GM19463 (cell line): ENCODE measurements at regions not wholly inside any gene's neighbourhood (a gene's known extent, or its start where the extent isn't known, plus 50 kb on each side); places are given as distances from the start of the nearest gene placed in this dataset.

Source experiments
- ATAC-seq: cut with Tn5 transposase; IDR thresholded peaks from one replicate; pipeline ENCODE4 v1.9.1; 2021; ENCODE audit warnings: mild to moderate bottlenecking, moderate library complexity; ENCODE audit not compliant: unreplicated experiment

DNA sequence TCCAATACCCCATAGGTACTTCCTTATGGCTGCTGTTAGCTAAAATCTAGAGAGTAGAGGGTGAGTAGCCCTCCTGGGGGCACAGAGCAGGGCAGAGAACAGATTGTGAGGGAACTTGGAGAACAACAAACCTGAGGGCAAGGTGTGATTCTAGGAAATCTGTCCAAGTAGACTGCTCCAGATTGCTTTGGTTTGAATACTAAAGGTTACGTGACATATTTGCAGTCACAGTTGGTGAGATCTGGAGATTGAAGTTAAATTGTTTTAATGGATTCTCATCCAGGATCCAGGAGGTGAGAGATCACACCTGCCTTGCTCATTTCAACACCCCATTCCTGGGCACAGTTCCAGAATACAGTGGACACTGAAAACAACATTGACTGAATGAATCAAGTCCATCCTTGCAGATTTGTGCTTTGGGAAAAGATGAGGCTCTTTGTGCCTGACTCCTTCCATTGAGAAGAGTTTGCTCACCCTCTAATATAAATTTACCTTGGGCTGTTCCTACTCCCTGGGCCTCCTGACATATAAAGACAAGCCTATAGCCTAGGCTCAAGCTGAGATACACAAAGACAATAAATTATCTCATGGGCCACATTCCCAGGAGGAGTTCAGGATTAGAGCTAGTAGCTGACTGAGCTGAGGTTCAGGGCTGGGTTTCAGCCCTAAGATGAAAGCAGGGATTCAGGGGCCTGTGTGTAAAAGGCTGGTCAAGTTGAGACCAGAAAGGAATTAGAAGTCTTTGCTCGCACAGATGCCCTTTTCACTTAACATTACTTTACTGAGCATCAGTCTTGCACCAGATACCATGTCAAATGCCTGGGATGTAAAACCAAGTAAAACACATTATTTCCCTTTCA is 400.9 kb upstream of the MCTP2 start:
- no peak for ATAC-seq

DNA sequence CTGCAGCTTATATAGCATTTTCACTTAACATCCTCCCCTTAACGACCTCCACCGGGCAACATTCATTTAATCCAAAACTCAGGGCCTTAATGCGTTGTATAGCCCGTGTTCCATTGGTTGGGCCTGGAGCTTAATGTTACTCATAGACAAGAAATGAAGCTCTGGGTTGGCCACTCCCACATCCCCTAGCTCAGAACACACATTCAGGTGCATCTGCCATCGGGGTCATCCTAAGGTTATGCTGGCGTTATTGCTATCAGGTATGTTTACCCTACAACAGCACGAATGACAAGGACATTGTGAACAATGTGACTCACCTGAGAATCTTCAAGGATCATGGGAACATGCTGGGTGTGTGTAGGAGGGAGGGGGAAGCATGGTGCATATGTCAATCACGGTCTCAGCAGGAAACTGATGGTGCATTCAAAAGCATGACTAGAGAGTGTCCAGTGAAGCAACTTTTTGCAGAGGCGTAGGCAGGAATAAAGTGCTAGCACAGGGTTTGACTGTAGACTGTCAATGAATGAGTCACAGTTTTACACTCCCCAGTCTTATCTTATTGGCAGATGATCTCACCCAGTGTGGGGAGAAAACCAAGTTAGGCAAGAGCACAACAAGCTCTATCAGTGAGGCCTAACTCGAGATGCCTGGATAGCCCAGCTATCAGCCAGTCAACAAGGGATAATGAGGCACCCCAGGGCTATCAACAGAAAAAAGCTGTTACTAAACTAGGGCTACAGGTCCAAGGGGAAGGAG is 402.1 kb upstream of the MCTP2 start:
- ATAC-seq = no peak

DNA sequence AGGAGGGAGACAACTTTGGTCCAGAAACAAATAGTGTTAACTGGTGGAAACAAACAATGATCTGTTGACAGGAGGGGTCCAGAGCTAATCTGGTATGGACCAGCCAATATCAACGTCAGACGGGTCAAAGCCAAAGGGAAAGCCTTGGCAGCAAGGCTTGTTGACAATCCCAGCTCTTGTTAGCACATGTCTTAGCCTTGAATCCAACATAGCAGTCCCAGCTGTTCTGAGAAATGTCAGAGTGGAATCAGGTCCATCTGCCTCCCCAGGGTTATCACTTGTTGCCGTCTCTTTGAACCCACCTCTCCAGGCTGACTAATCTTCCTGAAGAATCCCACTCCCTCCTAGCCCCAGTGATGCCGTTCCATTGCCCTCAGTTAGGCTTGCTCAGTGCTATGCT is 404.6 kb upstream of the MCTP2 start:
- ATAC-seq = no peak

DNA sequence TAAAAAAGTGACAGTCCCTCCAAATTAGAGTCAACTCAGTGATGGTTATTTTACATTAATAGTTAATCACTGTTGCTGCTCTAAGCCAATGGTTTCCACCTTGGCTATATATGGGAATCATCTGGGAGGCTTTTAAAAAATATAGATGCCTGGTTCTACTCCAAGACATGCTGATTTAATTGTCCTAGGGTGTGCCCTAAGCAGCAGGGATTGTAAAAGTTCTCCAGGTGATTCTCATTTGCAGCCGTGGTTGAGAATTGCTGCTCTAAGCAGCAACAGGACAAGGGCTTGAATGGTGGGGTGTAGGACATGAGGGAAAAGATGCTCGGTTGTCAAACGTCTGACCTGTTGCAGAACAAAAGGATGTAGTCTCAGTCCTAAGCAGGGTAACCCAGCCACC is 405.1 kb upstream of the MCTP2 start:
- no peak for ATAC-seq

DNA sequence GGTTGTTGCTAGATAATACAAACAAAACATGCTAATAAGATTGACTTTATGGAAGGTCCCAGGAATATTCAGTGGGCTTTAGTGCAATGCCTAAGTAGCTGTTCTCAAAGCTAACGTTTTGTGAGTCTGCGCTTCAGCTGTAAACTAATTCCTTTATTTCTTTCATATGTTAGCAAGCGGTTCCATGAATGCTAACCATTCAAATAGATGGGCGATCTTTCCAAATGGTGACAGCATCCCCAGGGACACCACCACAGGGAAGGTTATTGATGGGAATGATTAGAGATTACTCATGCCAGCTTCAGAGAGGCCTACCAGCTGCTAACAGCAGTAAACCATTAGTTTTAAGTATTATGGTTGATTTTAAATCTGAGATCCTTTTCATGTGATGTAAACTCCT is 405.7 kb upstream of the MCTP2 start:
- ATAC-seq = no peak

DNA sequence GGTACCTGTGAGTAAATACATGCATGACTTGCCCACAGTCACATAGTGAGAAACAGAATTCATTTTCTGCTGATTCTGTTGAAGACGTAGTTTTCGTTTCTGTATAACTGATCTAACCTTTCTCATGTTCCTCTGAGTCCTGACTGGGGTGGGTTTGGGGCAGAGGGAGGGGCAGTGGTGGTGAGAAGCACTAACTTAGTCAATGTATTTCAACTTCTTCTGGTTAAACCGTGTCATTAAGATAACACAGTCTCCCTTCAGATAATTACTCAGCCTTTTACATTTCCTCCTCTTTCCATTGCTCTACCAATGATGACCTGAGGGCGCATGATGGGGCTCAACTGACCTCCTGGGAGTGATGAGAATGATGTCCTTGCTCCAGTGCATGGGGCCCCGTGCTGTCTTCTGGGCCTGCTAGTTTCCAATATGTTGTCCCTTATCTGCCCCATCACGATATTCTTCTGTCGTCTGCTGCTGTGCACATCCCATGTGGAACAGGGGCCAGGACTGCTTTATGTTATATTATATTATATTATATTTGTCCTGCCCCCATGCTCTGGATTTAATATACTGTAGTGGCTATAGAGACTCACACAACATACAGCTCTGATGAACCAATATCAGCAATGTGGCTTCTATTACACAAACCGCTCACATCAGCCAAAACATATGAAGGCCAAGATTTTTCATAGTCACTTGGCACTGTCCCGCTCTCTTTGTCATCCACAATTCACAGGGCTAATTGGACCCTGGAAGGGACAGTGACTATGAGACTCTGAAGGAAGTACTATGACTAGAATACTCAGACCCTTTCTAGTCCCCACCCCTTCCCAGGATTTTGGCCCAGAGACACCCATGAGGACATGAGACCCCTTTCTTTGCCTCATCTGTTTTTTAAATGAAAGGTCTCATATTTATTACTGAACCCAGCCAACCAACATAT is 407.1 kb upstream of the MCTP2 start:
- ATAC-seq = no peak

DNA sequence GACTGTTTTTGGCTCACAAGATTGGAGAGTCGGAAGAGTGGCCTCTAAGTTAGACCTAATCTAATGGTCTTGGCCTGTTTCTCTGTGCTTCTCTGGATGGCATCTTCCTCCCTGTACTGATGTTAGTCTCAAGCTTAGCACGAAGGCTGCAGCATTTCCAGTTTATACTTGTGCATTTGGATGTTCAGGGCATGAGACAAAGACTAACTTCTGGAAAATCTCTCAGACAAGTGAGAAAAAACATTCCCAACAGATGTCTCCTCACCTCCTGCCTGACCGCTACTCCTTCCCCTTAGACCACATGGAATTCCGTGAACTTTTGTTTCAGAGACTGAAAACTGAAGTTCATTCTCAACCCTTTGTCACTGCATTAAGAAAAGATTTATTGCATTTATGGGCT is 410.8 kb upstream of the MCTP2 start:
- no peak for ATAC-seq

DNA sequence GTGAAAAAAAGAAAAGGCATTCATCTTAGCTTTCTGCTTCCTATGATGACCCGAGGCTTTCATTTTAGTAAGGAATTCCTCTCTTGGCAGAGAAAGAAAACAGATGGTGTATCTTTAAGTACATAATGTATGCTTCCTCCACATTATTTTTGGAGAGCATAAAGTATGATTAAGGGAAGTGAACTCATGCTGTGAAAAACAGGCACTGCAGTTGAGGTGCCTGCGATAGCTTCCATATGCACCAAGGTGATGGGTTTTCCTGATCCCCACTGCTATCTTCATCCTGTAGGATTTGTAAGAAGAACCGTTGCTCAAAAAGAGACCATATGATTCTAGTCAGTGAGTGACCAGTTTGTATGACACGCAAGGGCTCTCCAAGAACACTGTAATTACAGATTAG is 411.5 kb upstream of the MCTP2 start:
- no peak for ATAC-seq

DNA sequence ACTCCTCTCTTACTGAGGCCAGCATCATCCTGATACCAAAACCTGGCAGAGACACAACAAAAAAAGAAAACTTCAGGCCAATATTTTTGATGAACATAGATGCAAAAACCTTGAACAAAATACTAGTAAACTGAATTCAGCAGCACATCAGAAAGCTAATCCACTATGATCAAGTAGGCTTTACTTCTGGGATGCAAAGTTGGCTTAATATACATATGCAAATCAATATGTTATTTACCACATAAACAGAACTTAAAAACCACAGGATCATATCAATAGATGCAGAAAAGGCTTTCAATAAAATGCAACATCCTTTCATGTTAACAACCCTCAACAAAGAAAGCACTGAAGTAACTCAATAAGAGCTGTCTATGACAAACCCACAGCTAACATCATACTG is 414.5 kb upstream of the MCTP2 start:
- no peak for ATAC-seq

DNA sequence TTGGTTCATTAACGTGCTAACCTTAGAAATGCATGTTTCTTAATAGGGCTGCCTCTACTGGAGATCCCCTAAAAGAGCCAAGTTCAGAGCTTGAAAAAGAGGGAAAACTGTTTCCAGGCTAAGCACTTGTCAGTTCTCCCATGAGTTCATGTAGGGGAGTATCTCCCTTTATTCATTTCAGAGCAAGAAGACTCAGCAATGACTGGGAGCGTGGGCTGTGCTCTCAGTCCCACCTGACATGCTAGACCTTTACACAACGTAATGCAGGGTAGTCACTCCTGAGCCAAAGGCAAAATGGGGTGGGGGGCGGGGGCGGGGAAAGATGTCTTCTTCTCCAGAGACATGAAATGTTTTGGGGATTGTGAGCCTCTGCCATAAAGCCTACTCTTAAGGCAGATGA is 420.1 kb upstream of the MCTP2 start:
- no peak for ATAC-seq

DNA sequence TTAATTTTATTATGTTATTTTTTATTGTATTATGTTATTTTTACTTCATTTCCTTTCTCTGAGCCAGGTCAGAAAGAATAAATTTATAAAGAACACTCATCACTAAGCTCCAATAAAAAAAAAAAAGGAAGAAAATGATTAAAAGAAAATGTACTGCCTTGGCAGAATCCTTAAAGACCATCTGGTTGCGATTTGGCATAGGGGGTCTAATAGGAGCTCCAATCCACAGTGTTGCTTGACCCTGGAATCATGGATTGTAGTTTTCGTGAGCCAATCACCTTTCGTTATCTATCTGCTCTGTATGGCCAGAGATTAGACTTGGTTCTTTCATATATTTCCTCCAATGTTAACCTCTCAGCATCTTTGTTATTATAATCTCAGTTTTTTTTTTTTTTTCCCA is 421.8 kb upstream of the MCTP2 start:
- ATAC-seq = no peak

DNA sequence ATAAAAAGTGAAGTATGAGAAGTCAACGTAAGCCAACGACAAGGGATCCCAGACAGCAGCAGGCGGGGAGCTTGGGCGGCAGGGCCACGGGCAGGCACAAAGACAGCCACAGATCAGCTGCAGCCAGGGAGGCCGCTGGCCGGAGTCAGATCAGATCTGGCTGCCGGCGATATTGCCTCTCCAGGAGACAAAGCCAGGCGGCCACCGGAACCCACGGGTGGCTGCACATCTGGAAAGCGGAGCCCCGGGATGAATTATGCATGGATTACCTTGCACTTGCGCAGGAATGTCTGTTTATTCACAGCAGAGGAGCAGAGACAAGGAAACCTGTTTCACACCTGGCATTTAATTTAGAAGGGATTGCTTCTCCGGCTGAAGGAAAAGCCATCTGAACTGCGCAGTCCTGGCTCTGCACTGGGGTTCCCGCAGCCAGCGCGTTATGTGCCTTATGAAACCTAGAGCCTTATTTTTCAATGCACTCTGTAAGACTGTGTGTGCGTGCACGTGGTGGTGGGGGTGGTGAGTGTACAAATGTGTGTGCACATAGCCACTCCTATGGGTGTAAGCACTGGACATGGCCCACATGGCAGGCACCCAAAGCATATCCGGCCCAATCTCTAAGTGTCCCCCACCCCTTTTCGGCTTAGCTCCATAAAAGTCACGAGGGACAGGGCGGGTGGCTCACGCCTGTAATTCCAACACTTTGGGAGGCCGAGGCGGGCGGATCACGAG is 427.8 kb upstream of the MCTP2 start:
- no peak for ATAC-seq

DNA sequence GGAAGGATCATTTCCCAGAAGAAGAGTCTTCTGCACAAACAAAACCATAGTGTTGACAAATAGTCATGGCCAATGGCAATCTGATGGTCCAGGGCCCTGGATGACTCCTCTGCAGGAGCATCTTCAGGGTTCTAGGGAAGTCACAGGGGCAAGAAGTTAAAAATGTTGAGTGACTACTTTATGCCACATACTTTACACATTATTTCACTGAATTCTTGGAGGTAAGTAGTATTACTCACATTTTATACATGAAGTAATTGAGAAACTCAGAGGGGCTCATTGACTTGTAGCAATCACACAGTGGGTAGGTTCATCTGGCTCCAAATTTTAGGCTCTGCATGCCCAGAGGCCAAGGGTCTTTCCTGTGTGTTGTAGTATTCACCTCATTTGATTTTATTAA is 430.2 kb upstream of the MCTP2 start:
- no peak for ATAC-seq

DNA sequence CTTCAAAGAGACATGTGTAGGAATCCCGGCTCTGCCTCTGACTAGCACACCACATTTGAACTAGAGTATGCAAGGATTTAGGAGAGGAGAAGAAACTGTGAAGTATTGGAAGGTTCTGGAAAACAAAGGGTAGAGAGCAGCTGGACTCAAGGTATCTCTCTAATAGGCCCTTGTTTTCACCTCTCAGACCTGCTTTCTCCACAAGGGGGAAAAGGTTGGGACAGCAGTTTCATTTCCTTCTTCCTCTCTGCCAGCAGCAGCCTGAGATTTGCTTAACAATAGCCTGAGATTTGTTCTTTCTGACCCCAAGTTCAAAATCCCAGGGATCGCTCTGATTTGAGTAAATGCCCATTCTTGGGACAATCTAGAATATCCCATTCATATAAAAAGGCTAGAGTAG is 430.6 kb upstream of the MCTP2 start:
- no peak for ATAC-seq

DNA sequence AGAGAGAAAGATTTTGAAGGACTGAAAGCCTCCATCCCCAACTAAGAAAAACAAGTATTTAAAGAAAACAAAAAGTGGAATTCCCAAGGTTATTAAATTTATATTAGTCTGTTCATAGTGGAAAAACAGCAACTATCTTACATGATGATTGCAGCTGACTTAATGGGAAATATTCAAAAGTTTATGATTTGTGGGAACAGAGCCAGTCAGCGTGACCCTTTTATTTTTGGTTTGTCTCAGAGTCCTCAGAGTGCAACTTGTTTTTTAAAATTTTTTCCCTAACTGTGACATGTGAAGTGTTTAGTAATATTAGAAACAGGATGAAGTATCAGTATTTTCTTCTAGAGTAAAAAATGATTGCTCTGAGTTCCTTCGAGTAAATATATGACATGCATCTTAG is 441.9 kb upstream of the MCTP2 start:
- ATAC-seq = no peak

DNA sequence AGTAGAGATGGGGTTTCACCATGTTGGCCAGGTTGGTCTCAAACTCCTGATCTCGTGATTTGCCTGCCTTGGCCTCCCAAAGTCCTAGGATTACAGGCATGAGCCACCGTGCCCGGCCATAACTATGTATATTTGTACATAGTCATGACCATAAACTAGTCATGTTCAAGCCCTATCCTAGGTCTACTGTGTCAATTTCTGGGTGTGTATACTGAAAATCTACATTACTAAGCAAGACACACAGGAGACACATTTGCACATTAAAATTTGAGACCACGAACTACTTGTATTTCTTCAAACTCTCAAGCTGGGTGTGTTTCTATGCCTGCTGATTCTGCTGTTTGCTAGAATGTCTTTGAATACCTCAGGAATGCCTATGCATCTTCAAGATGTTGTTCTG is 451.3 kb upstream of the MCTP2 start:
- ATAC-seq = no peak

DNA sequence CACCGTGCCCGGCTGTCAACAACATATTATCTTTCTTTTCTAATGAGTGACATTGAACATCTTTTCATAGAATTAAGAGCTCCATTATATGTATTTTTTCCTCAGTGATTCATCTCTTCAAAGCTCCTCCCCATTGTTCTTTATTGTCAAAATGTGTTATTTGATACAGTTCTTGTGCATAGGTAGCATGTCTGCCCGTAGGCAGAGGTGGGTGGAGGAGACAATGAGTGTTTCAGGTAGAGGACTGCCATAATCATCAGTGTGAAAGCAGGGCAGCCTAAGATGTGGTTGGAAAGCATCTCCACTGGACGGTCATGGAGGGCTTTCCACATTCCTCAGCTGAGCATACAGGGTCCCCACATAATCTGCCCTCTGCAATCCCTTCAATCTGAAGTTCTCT is 452.0 kb upstream of the MCTP2 start:
- no peak for ATAC-seq

DNA sequence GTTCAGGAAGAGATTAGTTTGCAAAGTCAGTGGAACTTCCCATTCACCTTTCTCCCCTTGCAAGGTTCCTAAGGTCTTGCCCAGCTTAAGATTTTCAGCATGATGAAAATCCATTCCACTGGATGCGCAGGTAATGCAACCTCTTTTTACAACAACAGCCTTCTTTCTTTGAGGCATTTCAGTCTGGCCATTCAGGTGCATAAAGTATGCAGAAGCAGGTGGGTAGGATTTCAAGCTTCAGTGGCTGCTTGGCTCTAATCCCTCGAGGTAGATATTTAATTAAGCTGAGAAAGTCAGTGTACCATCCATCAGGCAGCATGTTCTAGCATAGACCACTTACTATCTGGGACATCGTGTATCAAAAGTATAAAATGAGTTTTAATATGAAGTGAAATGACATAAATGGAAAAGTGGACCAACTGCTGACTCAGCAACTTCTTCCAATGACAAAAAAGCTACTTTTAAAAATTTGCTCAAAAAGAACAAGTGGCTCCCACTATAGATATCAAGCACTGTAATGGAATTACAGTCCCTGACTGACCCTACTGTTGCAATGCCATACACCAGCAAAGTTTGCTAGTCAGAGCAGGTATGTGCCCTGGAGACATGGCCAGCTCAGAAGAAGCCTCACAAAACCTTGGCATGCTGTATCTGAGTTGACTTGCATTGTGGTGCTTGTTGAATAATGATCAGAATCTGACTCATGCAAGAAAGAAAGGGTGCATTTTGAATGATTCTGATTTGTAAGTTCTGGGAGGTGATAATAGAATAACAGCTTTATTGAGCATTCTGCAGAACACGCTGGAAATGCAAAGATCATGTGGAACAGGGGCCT is 459.9 kb upstream of the MCTP2 start:
- no peak for ATAC-seq

DNA sequence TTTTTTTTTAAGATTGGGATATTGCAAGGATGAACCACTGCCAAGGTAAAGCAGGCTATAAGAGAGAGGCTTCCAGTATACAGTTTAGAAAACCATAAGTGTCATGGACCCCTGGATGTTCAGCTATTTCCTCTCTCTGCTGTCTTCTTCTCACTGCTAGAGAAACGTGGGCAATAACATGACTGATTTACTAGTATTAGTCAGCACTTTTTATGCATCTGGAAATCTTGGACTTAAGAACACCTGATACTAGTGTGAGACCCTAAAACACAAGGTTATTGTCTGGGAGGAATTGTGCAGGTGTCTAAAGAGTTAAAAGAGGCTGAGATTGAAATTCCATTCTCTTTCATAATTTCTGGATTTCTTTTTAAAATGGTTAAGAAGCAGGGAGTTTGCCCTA is 460.6 kb upstream of the MCTP2 start:
- no peak for ATAC-seq

DNA sequence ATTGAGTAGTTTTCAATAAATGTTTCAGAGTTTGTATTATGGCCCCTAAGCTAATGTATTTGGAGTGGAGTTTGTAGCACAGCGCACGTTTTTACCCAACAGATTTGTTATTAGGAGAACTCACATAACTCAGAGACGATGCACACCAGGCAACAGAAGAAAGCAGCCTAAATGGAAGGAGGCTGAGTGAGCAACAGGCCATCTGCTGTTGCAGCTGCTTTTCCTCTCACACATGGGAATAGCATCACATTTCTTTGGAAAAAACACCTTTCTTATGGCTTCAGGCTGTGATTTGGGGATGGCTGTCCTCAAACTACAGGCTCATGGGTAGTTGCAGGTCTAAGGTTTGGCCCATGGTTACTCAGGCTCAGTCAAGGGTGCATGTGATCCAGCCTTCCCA is 469.3 kb upstream of the MCTP2 start:
- no peak for ATAC-seq
